GM23248 (cell line): ENCODE measurements at regions not wholly inside any gene's neighbourhood (a gene's known extent, or its start where the extent isn't known, plus 50 kb on each side); places are given as distances from the start of the nearest gene placed in this dataset.

Source experiments
- DNase-seq: peaks from one replicate; pipeline ENCODE4 v3.0.0-alpha.2; 2015
- H2AFZ ChIP-seq: fragments of 200-600 bp; sonication (generic); 2 replicates; pipeline ENCODE4 v1.6.1; 2016; ENCODE audit warnings: antibody characterized with exemption
- H3F3A ChIP-seq: fragments of 200-600 bp; sonication (generic); 2 replicates; pipeline ENCODE4 v1.6.1; 2016; ENCODE audit warnings: mild to moderate bottlenecking, antibody characterized with exemption, mixed run types; ENCODE audit not compliant: insufficient read depth
- H3K27ac ChIP-seq: fragments of 200-600 bp; sonication (generic); 2 replicates; pipeline ENCODE4 v1.5.1; 2016; ENCODE audit warnings: mild to moderate bottlenecking
- H3K27me3 ChIP-seq: fragments of 200-600 bp; sonication (generic); replicated peaks from 2 replicates; pipeline ENCODE4 v1.6.1; 2016; ENCODE audit warnings: mild to moderate bottlenecking; ENCODE audit not compliant: insufficient read depth
- H3K36me3 ChIP-seq: fragments of 200-600 bp; sonication (generic); 2 replicates; pipeline ENCODE4 v1.6.1; 2016; ENCODE audit warnings: low read depth, mild to moderate bottlenecking
- H3K4me1 ChIP-seq: fragments of 200-600 bp; sonication (generic); 2 replicates; pipeline ENCODE4 v1.6.1; 2016; ENCODE audit warnings: mild to moderate bottlenecking; ENCODE audit not compliant: insufficient read depth
- H3K4me2 ChIP-seq: fragments of 200-600 bp; sonication (generic); one replicate; pipeline ENCODE4 v1.6.1; 2016; ENCODE audit warnings: mild to moderate bottlenecking; ENCODE audit not compliant: unreplicated experiment
- H3K4me3 ChIP-seq: fragments of 200-600 bp; sonication (generic); 2 replicates; pipeline ENCODE4 v1.5.1; 2016; ENCODE audit warnings: mild to moderate bottlenecking
- H3K79me2 ChIP-seq: fragments of 200-600 bp; sonication (generic); 2 replicates; pipeline ENCODE4 v1.6.1; 2016; ENCODE audit warnings: mild to moderate bottlenecking; ENCODE audit not compliant: insufficient read depth
- H3K9ac ChIP-seq: fragments of 200-600 bp; sonication (generic); 2 replicates; pipeline ENCODE4 v1.6.1; 2016; ENCODE audit warnings: mild to moderate bottlenecking
- H3K9me2 ChIP-seq: fragments of 200-600 bp; sonication (generic); 2 replicates; pipeline ENCODE4 v1.6.1; 2016; ENCODE audit warnings: mixed run types, mild to moderate bottlenecking, moderate library complexity; ENCODE audit not compliant: insufficient read depth
- H3K9me3 ChIP-seq: fragments of 200-600 bp; sonication (generic); one replicate; pipeline ENCODE4 v1.6.1; 2017; ENCODE audit warnings: low read depth
- H4K20me1 ChIP-seq: fragments of 200-600 bp; sonication (generic); 2 replicates; pipeline ENCODE4 v1.6.0; 2016; ENCODE audit not compliant: insufficient read depth
- EZH2 ChIP-seq: fragments of 200-600 bp; sonication (generic); IDR thresholded peaks from 2 replicates; pipeline ENCODE4 v1.6.1; 2018; ENCODE audit warnings: antibody characterized with exemption, mild to moderate bottlenecking; ENCODE audit not compliant: insufficient read depth, poor library complexity, severe bottlenecking
- EZH2phosphoT487 ChIP-seq: fragments of 200-600 bp; sonication (generic); IDR thresholded peaks from 2 replicates; pipeline ENCODE4 v1.6.1; 2018; ENCODE audit warnings: antibody characterized with exemption, moderate library complexity, mild to moderate bottlenecking, low read depth; ENCODE audit not compliant: insufficient read depth
- WGBS, 2 experiments: methylation state at CpG; one replicate each; pipeline ENCODE4 v1.1.6; 2015 to 2017; ENCODE audit warnings: low lambda C conversion rate in 2 of 2, low coverage in 1 of 2; ENCODE audit errors: missing lambda C conversion rate in 2 of 2; 5-methylcytosine and 5-hydroxymethylcytosine counted together
- in situ Hi-C: fragments of 300-500 bp; cut with MboI; formaldehyde crosslinking; loops from 2 replicates; pipeline ENCODE4 v1.15.0; 2020

GRCh38 chr16:49127103-49127502 lies 154.5 kb downstream of the CBLN1 start:
- no peaks in the 10 kb centered on the region for H3K36me3 ChIP-seq
- 4 to 5% methylated on average over 1 of the region's 1 CpG for WGBS, 2 experiments
- in situ Hi-C loops, result no loop called here
- no peak overlapping the region for H3K4me2 ChIP-seq
- H3F3A ChIP-seq, result no peaks in the 10 kb centered on the region
- no peak overlapping the region for H3K9ac ChIP-seq
- H4K20me1 ChIP-seq, result no peaks in the 10 kb centered on the region
- no peaks in the 10 kb centered on the region for H3K4me1 ChIP-seq
- no peak for DNase-seq
- H3K27ac ChIP-seq, result no peak overlapping the region
- H3K9me3 ChIP-seq, result no peaks in the 10 kb centered on the region
- no peaks in the 10 kb centered on the region for H3K27me3 ChIP-seq
- TF ChIP-seq EZH2phosphoT487 (no peak), EZH2 (no peak)
- H3K9me2 ChIP-seq, result no peaks in the 10 kb centered on the region
- H3K4me3 ChIP-seq, result no peak overlapping the region
- no peaks in the 10 kb centered on the region for H3K79me2 ChIP-seq
- H2AFZ ChIP-seq, result no peak overlapping the region

- TF ChIP-seq EZH2phosphoT487 (no peak), EZH2 (no peak)
- in situ Hi-C loops, result no loop called here
- H3K27me3 ChIP-seq, result no peaks in the 10 kb centered on the region
- H3K4me3 ChIP-seq, result no peak overlapping the region
- no peak overlapping the region for H3K4me2 ChIP-seq
- no peak overlapping the region for H3K9ac ChIP-seq
- no peaks in the 10 kb centered on the region for H3K36me3 ChIP-seq
- H3K4me1 ChIP-seq, result no peaks in the 10 kb centered on the region
- no peak overlapping the region for H3K27ac ChIP-seq
- H4K20me1 ChIP-seq, result no peaks in the 10 kb centered on the region
- no peaks in the 10 kb centered on the region for H3K79me2 ChIP-seq
- H3K9me3 ChIP-seq, result no peaks in the 10 kb centered on the region
- WGBS, 2 experiments, result 38 to 39% methylated on average over 5 of the region's 5 CpGs
- H2AFZ ChIP-seq, result no peak overlapping the region
- no peaks in the 10 kb centered on the region for H3K9me2 ChIP-seq
- H3F3A ChIP-seq, result no peaks in the 10 kb centered on the region
- no peak for DNase-seq
These were observed 160.0 kb downstream of the CBLN1 start for GRCh38 chr16:49121636-49122035.

GRCh38 chr16:49120631-49121030 lies 161.0 kb downstream of the CBLN1 start:
- Histone ChIP-seq H3K4me3 (no peak overlapping the region), H4K20me1 (no peaks in the 10 kb centered on the region), H3F3A (no peaks in the 10 kb centered on the region), H3K9ac (no peak overlapping the region), H3K27ac (no peak overlapping the region), H3K9me2 (no peaks in the 10 kb centered on the region), H3K9me3 (no peaks in the 10 kb centered on the region), H3K4me1 (no peaks in the 10 kb centered on the region), H3K79me2 (no peaks in the 10 kb centered on the region), H3K4me2 (no peak overlapping the region), H2AFZ (no peak overlapping the region), H3K27me3 (no peaks in the 10 kb centered on the region), H3K36me3 (no peaks in the 10 kb centered on the region)
- DNase-seq, result no peak
- in situ Hi-C loops, result no loop called here
- WGBS, 2 experiments, result 14 to 26% methylated on average over 6 of the region's 6 CpGs
- TF ChIP-seq EZH2 (no peak), EZH2phosphoT487 (no peak)

GRCh38 chr16:49116873-49117272 lies 164.8 kb downstream of the CBLN1 start:
- TF ChIP-seq EZH2, result no peak
- no peak for TF ChIP-seq EZH2phosphoT487
- Histone ChIP-seq H3K79me2 (no peaks in the 10 kb centered on the region), H3K4me2 (no peak overlapping the region), H3K27me3 (no peaks in the 10 kb centered on the region), H3F3A (no peaks in the 10 kb centered on the region), H3K4me1 (no peaks in the 10 kb centered on the region), H3K27ac (no peak overlapping the region), H3K36me3 (no peaks in the 10 kb centered on the region), H4K20me1 (no peaks in the 10 kb centered on the region), H3K9me3 (no peaks in the 10 kb centered on the region), H3K9me2 (no peaks in the 10 kb centered on the region), H3K4me3 (no peak overlapping the region), H3K9ac (no peak overlapping the region), H2AFZ (no peak overlapping the region)
- 14 to 18% methylated on average over 7 of the region's 7 CpGs for WGBS, 2 experiments
- DNase-seq, result peak; percentile 2
- in situ Hi-C loops, result no loop called here

GRCh38 chr16:49115956-49116355 lies 165.7 kb downstream of the CBLN1 start:
- Histone ChIP-seq H3K9me2 (no peaks in the 10 kb centered on the region), H4K20me1 (no peaks in the 10 kb centered on the region), H3K4me2 (no peak overlapping the region), H3F3A (no peaks in the 10 kb centered on the region), H3K4me3 (no peak overlapping the region), H3K4me1 (no peaks in the 10 kb centered on the region), H2AFZ (no peak overlapping the region), H3K9ac (no peak overlapping the region), H3K9me3 (no peaks in the 10 kb centered on the region), H3K27me3 (no peaks in the 10 kb centered on the region), H3K36me3 (no peaks in the 10 kb centered on the region), H3K79me2 (no peaks in the 10 kb centered on the region), H3K27ac (no peak overlapping the region)
- 21 to 30% methylated on average over 9 of the region's 9 CpGs for WGBS, 2 experiments
- TF ChIP-seq EZH2phosphoT487 (no peak), EZH2 (no peak)
- in situ Hi-C loops, result no loop called here
- no peak for DNase-seq
